ENCODE measurements at regions not wholly inside any gene's neighbourhood (a gene's known extent, or its start where the extent isn't known, plus 50 kb on each side); places are given as distances from the start of the nearest gene placed in this dataset.
A peak's percentile ranks its signal among the peaks of the same experiment; 100 is the strongest.

- TF ChIP-seq ZNF175 (CRISPR knock-in tag; IDR thresholded peaks at IDR 0.05; ENCODE audit: low read depth): no peak
These were observed 268.6 kb downstream of the QKI start (continued) for GRCh38 chr6:163683105-163683622.

GRCh38 chr6:163679753-163680152 is 265.2 kb downstream of the QKI start:
- intact Hi-C loops (cut with micrococcal nuclease) (no loop called here), in situ Hi-C loops (cut with MboI) (no loop called here)
- POLR2A ChIA-PET: interaction anchor here (0.6 to 1.1 kb wide), 2 partner anchors 11 to 27 kb away, joined by 3 to 4 read pairs; no protein-coding TSS in a partner anchor
- no peaks in the 10 kb centered on the region for H3K9me1 ChIP-seq (ENCODE audit: control insufficient read depth, insufficient read depth, low read length)
- H2AFZ ChIP-seq (ENCODE audit: low read depth, low read length): no peak overlapping the region
- no peaks in the 10 kb centered on the region for H3K27me3 ChIP-seq (ENCODE audit: control insufficient read depth in 2 of 2, insufficient read depth in 2 of 2, low read length in 2 of 2)
- H3K9me3 ChIP-seq (replicated peaks; ENCODE audit: control insufficient read depth, insufficient read depth, low read depth, low read length): 0 out of 2 replicates have a peak, but pooled peaks cover 2% of the 10 kb centered on the region
- no peak overlapping the region for H3K9ac ChIP-seq (ENCODE audit: insufficient read depth in 1 of 2, low read depth in 2 of 2, low read length in 2 of 2)
- CTCF ChIA-PET (ENCODE audit: low intra/inter-chr PET ratio): no interaction called here
- 0 out of 2 replicates have a peak, but pooled peaks have one; percentile 5 for TF ChIP-seq CBFA2T3 (IDR thresholded peaks at IDR 0.05)
- peak; percentile 72 for TF ChIP-seq FOXJ2 (tag; IDR thresholded peaks at IDR 0.05)
- TF ChIP-seq KLF16 (IDR thresholded peaks at IDR 0.05): no peak
- no TSS peak for BruUV-seq (replicated peaks)
- H3K27ac ChIP-seq (ENCODE audit: extremely low read depth, low read depth, low read length): no peak overlapping the region
- H4K20me1 ChIP-seq (replicated peaks; ENCODE audit: control insufficient read depth, insufficient read depth, low read length): no peaks in the 10 kb centered on the region
- no peak overlapping the region for H3K4me3 ChIP-seq
- WGBS (ENCODE audit: insufficient coverage, low coverage, missing lambda C conversion rate): 0% methylated on average over 5 of the region's 5 CpGs
- no peak for FAIRE-seq
- no peak for DNase-seq (ENCODE audit: extremely low read depth in 1 of 4, low spot score in 3 of 4)
- H3K4me1 ChIP-seq (replicated peaks in 1 of 2; ENCODE audit: control insufficient read depth in 2 of 2, insufficient read depth in 2 of 2, low read length in 2 of 2): peaks cover 0 to 2% of the 10 kb centered on the region in 2 experiments; a peak in 1 of 5 replicates
- no peaks in the 10 kb centered on the region for H3K79me2 ChIP-seq (ENCODE audit: control insufficient read depth, insufficient read depth, low read length)
- H3K36me3 ChIP-seq (ENCODE audit: control insufficient read depth, insufficient read depth, low read length): no peaks in the 10 kb centered on the region
- H3K4me2 ChIP-seq (ENCODE audit: insufficient read depth, low read length): no peak overlapping the region; the same call in 1 of the 2 replicates
- peak; percentile 48; the same call in 1 of the 3 replicates for ATAC-seq

Measured in K562 (cell line).